ENCODE measurements at regions not wholly inside any gene's neighbourhood (a gene's known extent, or its start where the extent isn't known, plus 50 kb on each side); places are given as distances from the start of the nearest gene placed in this dataset.
"Not testable (repeated sequence)": the region's sequence is repeated elsewhere in the genome, so short reads cannot be mapped to it uniquely, and the experiment has no call there.

- H3K9me3 ChIP-seq; H3K4me1 ChIP-seq; DNase-seq; H3K4me3 ChIP-seq; intact Hi-C loops (cut with DNase I); H3K36me3 ChIP-seq; H3K27ac ChIP-seq; H3K27me3 ChIP-seq: not testable (repeated sequence)
- WGBS, 2 donors, result 91% methylated on average over 1 of the region's 2 CpGs; no CpG with 5 or more reads in 1 of the 2 donors
Observed at GRCh38 chr17:27099266-27099665, 194.6 kb upstream of the WSB1 start.

DNA sequence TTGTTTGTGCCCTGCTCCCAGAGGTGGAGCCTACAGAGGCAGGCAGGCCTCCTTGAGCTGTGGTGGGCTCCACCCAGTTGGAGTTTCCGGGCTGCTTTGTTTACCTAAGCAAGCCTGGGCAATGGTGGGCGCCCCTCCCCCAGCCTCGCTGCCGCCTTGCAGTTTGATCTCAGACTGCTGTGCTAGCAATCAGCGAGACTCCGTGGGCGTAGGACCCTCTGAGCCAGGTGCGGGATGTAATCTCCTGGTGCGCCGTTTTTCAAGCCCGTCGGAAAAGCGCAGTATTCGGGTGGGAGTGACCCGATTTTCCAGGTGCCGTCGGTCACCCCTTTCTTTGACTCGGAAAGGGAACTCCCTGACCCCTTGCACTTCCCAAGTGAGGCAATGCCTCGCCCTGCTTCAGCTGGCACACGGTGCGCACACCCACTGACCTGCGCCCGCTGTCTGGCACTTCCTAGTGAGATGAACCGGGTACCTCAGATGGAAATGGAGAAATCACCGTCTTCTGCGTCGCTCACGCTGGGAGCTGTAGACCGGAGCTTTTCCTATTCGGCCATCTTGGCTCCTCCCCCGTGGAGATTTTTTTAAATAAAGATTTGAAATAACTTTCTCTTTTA is 189.2 kb upstream of the WSB1 start:
- H3K27me3 ChIP-seq; H3K36me3 ChIP-seq; intact Hi-C loops (cut with DNase I); DNase-seq; H3K4me1 ChIP-seq; H3K4me3 ChIP-seq; H3K9me3 ChIP-seq; H3K27ac ChIP-seq: not testable (repeated sequence)
- WGBS, 2 donors, result 92 to 94% methylated on average over 24 to 25 of the region's 31 CpGs

GRCh38 chr17:27105636-27106035 is 188.3 kb upstream of the WSB1 start:
- intact Hi-C loops (cut with DNase I), result no loop called here
- 61 to 63% methylated on average over 3 of the region's 3 CpGs for WGBS, 2 donors
- H3K36me3 ChIP-seq, result no peaks in the 10 kb centered on the region
- no peaks in the 10 kb centered on the region for H3K4me1 ChIP-seq
- H3K4me3 ChIP-seq, result no peak overlapping the region
- TF ChIP-seq POLR2A (IDR thresholded peaks at IDR 0.05), result no peak
- TF ChIP-seq, protein P1, sequence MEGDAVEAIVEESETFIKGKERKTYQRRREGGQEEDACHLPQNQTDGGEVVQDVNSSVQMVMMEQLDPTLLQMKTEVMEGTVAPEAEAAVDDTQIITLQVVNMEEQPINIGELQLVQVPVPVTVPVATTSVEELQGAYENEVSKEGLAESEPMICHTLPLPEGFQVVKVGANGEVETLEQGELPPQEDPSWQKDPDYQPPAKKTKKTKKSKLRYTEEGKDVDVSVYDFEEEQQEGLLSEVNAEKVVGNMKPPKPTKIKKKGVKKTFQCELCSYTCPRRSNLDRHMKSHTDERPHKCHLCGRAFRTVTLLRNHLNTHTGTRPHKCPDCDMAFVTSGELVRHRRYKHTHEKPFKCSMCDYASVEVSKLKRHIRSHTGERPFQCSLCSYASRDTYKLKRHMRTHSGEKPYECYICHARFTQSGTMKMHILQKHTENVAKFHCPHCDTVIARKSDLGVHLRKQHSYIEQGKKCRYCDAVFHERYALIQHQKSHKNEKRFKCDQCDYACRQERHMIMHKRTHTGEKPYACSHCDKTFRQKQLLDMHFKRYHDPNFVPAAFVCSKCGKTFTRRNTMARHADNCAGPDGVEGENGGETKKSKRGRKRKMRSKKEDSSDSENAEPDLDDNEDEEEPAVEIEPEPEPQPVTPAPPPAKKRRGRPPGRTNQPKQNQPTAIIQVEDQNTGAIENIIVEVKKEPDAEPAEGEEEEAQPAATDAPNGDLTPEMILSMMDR (IDR thresholded peaks at IDR 0.05), result no peak
- DNase-seq, result no peak
- no peaks in the 10 kb centered on the region for H3K9me3 ChIP-seq
- no peaks in the 10 kb centered on the region for H3K27me3 ChIP-seq
- no peak overlapping the region for H3K27ac ChIP-seq

- H3K27me3 ChIP-seq, result no peaks in the 10 kb centered on the region
- H3K4me3 ChIP-seq, result no peak overlapping the region
- no peak for DNase-seq
- no peak overlapping the region for H3K27ac ChIP-seq
- no peaks in the 10 kb centered on the region for H3K36me3 ChIP-seq
- H3K9me3 ChIP-seq, result no peaks in the 10 kb centered on the region
- H3K4me1 ChIP-seq, result no peaks in the 10 kb centered on the region
- TF ChIP-seq, protein P1 (IDR thresholded peaks at IDR 0.05), result no peak
- no peak for TF ChIP-seq POLR2A (IDR thresholded peaks at IDR 0.05)
- 35 to 46% methylated on average over 2 of the region's 2 CpGs for WGBS, 2 donors
- intact Hi-C loops (cut with DNase I), result no loop called here
Observed at GRCh38 chr17:27106347-27106981, 187.4 kb upstream of the WSB1 start.

GRCh38 chr17:27106982-27107360 is 186.9 kb upstream of the WSB1 start:
- 47 to 54% methylated on average over 2 of the region's 2 CpGs for WGBS, 2 donors
- DNase-seq, result no peak
- no peaks in the 10 kb centered on the region for H3K27me3 ChIP-seq

DNA sequence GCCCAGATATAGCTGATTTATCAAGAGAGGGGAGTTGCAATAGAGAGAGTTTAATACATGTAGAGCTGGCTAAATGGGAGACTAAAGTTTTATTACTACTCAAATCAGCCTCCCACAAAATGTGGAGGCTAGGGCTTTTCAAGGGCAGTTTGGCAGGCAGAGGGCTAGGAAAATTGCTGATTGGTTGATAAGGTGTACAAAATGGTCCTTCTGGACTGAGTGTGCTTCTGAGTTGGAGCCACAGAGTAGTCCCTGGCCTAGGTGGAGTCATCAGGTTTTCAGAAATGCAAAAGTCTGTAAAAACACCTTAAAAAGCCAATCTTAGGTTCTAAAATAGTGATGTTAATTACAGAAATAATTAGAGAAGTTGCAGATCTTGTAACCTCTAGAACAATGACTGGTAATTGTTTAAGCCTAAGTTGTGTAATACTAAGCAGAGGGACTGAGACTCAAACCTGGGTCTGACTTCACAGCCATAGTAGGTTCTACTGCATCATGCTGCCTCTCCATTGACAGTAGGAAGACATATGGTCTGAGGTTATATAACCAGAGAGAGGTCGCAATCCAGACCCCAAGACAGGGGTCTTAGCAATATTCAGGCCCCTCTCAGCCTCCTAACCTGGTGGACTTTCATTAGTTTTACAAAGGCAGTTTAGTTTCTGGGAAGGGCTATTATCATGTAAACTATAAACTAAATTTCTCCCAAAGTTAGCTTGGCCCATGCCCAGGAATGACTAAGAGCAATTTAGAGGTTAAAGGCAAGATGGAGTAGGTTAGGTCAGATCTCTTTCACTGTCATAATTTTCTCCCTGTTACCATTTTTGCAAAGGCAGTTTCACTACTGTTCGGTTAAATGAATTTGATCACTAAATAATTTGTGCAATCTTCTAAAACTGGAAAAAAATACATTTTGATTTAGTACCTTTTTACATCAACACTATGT is 186.3 kb upstream of the WSB1 start:
- 49 to 57% methylated on average over 2 of the region's 2 CpGs for WGBS, 2 donors
- H3K27ac ChIP-seq; H3K9me3 ChIP-seq; H3K27me3 ChIP-seq; intact Hi-C loops (cut with DNase I); DNase-seq; H3K4me1 ChIP-seq; H3K36me3 ChIP-seq; H3K4me3 ChIP-seq: not testable (repeated sequence)

More at GRCh38 chr17:27106982-27107360, 186.9 kb upstream of the WSB1 start:
- Histone ChIP-seq H3K36me3 (no peaks in the 10 kb centered on the region), H3K4me3 (no peak overlapping the region), H3K27ac (no peak overlapping the region), H3K4me1 (no peaks in the 10 kb centered on the region), H3K9me3 (no peaks in the 10 kb centered on the region)
- TF ChIP-seq, protein P1 (IDR thresholded peaks at IDR 0.05), result no peak
- intact Hi-C loops (cut with DNase I), result no loop called here
